H1 (cell line): ENCODE measurements at regions not wholly inside any gene's neighbourhood (a gene's known extent, or its start where the extent isn't known, plus 50 kb on each side); places are given as distances from the start of the nearest gene placed in this dataset.

Experiments used
- CREB1 ChIP-seq: IDR thresholded peaks from 2 replicates; pipeline ENCODE4 v1.6.1; 2012; ENCODE audit warnings: inconsistent platforms
- TCF12 ChIP-seq: IDR thresholded peaks from 2 replicates; pipeline ENCODE4 v1.6.1; 2011; ENCODE audit warnings: low read depth, mild to moderate bottlenecking, low read length

- no peak for TF ChIP-seq TCF12
- TF ChIP-seq CREB1, result no peak
Measured at GRCh38 chr21:17370916-17371315, 141.9 kb upstream of the CXADR start (continued).
